Cardiac septum (tissue), 1 donor: ENCODE measurements at regions not wholly inside any gene's neighbourhood (a gene's known extent, or its start where the extent isn't known, plus 50 kb on each side); places are given as distances from the start of the nearest gene placed in this dataset.

ENCODE experiments used
- DNase-seq: peaks from one replicate; pipeline ENCODE4 v3.0.0-alpha.2; 2020; ENCODE audit warnings: low spot score
- intact Hi-C: fragments of 100-400 bp; cut with DNase I; formaldehyde crosslinking; loops from one replicate; pipeline ENCODE4 v1.14.0; 2022
- donor health status: DM: no; HTN: no; CAD: no.

- intact Hi-C loops, result no loop called here
- DNase-seq, result peak; percentile 56
Observed at GRCh38 chr11:8325591-8326304, 62.1 kb upstream of the LMO1 start.

- intact Hi-C loops, result no loop called here
Observed at GRCh38 chr11:8323161-8323935, 59.7 kb upstream of the LMO1 start.

GRCh38 chr11:8321876-8322275 lies 58.2 kb upstream of the LMO1 start:
- peak; percentile 50 for DNase-seq
- intact Hi-C loops, result no loop called here

More at GRCh38 chr11:8323161-8323935, 59.7 kb upstream of the LMO1 start:
- DNase-seq, result peak; percentile 71

DNA sequence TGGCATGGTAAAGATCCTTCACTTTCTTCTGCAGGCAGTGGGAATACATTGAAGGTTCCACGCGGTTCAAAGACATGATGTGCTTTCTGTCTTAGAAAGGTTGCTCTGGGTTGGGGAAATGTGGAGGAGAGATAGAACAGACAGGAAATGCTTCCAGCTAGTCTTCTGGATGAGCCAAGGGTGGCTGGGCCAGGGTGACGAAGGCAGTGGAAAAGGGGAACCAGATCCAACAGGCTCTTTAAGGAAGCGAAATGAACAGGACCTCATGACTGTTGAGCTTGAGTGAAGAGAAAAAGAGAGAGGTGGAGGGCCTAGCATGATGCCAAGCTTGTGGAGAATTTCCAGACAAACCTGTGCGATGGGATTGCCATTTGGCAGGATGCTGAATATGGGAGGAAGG lies 56.4 kb upstream of the LMO1 start:
- intact Hi-C loops, result no loop called here
- peak; percentile 53 for DNase-seq

- intact Hi-C loops, result loop anchor here (10.0 kb wide), 1 partner anchor 94 kb away; no protein-coding TSS in a partner anchor
- peak; percentile 35 for DNase-seq
Observed at GRCh38 chr11:8318536-8318935, 54.9 kb upstream of the LMO1 start.

DNA sequence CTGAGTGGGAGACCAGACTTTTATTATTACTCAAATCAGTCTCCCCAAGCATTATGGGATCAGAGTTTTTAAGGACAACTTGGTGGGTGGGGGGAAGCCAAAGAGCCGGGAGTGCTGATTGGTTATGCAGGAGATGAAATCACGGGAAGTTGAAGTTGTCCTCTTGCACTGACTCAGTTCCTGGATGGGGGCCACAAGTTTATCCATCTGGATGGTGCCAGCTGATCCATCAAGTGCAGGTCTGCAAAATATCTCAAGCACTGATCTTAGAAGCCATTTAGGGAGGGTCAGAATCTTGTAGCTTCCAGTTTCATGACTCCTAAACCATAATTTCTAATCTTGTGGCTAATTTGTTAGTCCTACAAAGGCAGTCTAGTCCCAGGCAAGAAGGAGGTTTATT lies 53.5 kb upstream of the LMO1 start:
- DNase-seq, result peak; percentile 46
- intact Hi-C loops, result loop anchor here (10.0 kb wide), 1 partner anchor 92 kb away; no protein-coding TSS in a partner anchor

- DNase-seq, result peak; percentile 17
- intact Hi-C loops, result loop anchor here (10.0 kb wide), 1 partner anchor 91 kb away; no protein-coding TSS in a partner anchor
Observed at GRCh38 chr11:8315954-8316353, 52.3 kb upstream of the LMO1 start.

- peak; percentile 43 for DNase-seq
- intact Hi-C loops, result loop anchor here (10.0 kb wide), 1 partner anchor 91 kb away; no protein-coding TSS in a partner anchor
Observed at GRCh38 chr11:8315463-8315862, 51.8 kb upstream of the LMO1 start.

DNA sequence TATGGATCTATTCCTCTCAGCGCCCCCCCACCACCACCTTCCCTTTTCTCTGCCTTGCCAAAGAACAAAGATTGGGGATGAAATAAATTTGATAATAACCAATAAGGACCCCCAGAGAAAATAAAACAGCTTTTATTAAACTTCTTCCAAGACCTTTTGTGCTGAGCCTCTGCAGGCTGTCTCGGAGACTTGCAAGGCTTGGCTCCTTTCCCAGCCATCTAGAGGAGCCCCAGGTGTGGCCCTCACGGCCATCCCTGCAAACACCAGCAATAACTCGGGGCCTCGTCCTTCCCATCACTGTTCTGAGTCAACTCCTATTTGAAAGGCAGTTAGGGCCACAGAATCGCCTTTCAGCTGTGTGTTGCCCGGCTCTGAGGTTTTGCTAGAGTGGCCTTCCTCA lies 51.2 kb upstream of the LMO1 start:
- intact Hi-C loops, result loop anchor here (10.0 kb wide), 1 partner anchor 90 kb away; no protein-coding TSS in a partner anchor
- peak; percentile 44 for DNase-seq

- intact Hi-C loops, result loop anchor here (10.0 kb wide), 1 partner anchor 89 kb away; no protein-coding TSS in a partner anchor
- DNase-seq, result peak; percentile 55
Observed at GRCh38 chr11:8313504-8314090, 49.9 kb upstream of the LMO1 start.
